CD4-positive, CD25-positive, alpha-beta regulatory T cell (primary cell): ENCODE measurements at regions not wholly inside any gene's neighbourhood (a gene's known extent, or its start where the extent isn't known, plus 50 kb on each side); places are given as distances from the start of the nearest gene placed in this dataset.
A peak's percentile ranks its signal among the peaks of the same experiment; 100 is the strongest.
"Not testable (repeated sequence)": the region's sequence is repeated elsewhere in the genome, so short reads cannot be mapped to it uniquely, and the experiment has no call there.

ENCODE experiments used
- ATAC-seq, 2 donors: fragments of 150-1000 bp; cut with Tn5 transposase; one replicate each; pipeline ENCODE4 v1.10.0; 2021; ENCODE audit warnings: low read depth in 2 of 2, moderate number of reproducible peaks in 2 of 2, moderate library complexity in 1 of 2
- DNase-seq, 3 donors: peaks; one replicate each; pipeline versions ENCODE4 v3.0.0 to v3.0.0-alpha.2; 2012 to 2022; ENCODE audit warnings: mixed read lengths in 1 of 3
- H3K27ac ChIP-seq: one replicate; pipeline ENCODE4 v1.7.0; 2013; ENCODE audit warnings: mild to moderate bottlenecking, low read length; ENCODE audit not compliant: insufficient read depth, poor library complexity, severe bottlenecking
- H3K27me3 ChIP-seq: one replicate; pipeline ENCODE4 v1.7.0; 2013; ENCODE audit warnings: low read length; ENCODE audit not compliant: control insufficient read depth, insufficient read depth
- H3K36me3 ChIP-seq: one replicate; pipeline ENCODE4 v1.7.0; 2013; ENCODE audit warnings: mild to moderate bottlenecking, low read length, moderate library complexity; ENCODE audit not compliant: control insufficient read depth, insufficient read depth
- H3K4me1 ChIP-seq: 2 replicates; pipeline ENCODE4 v1.7.0; 2013; ENCODE audit warnings: mild to moderate bottlenecking, low read length; ENCODE audit not compliant: insufficient read depth, control insufficient read depth, poor library complexity, severe bottlenecking
- H3K4me3 ChIP-seq: one replicate; pipeline ENCODE4 v1.7.0; 2013; ENCODE audit warnings: low read depth, mild to moderate bottlenecking, low read length, moderate library complexity
- H3K9me3 ChIP-seq, 2 experiments: 1 replicate in 1 of 2; 2 replicates in 1 of 2; pipeline ENCODE4 v1.7.0; 2013; ENCODE audit warnings: low read length in 2 of 2, mild to moderate bottlenecking in 1 of 2, moderate library complexity in 1 of 2; ENCODE audit not compliant: control insufficient read depth in 2 of 2
- H3K27ac Mint-ChIP-seq, 3 donors: one replicate each; pipeline ENCODE4 v1.8.0; 2020 to 2022; ENCODE audit warnings: mild to moderate bottlenecking in 3 of 3, mixed read lengths in 3 of 3, moderate library complexity in 2 of 3
- H3K27me3 Mint-ChIP-seq: one replicate; pipeline ENCODE4 v1.8.0; 2022; ENCODE audit warnings: mild to moderate bottlenecking, mixed read lengths
- H3K36me3 Mint-ChIP-seq: one replicate; pipeline ENCODE4 v1.8.0; 2020; ENCODE audit warnings: mixed read lengths
- H3K4me1 Mint-ChIP-seq, 4 donors: one replicate each; pipeline ENCODE4 v1.8.0; 2020 to 2022; ENCODE audit warnings: mixed read lengths in 4 of 4, mild to moderate bottlenecking in 1 of 4
- H3K4me3 Mint-ChIP-seq, 4 donors: one replicate each; pipeline ENCODE4 v1.8.0; 2020 to 2022; ENCODE audit warnings: mild to moderate bottlenecking in 4 of 4, mixed read lengths in 4 of 4, moderate library complexity in 3 of 4
- H3K9me3 Mint-ChIP-seq, 7 donors: one replicate each; pipeline ENCODE4 v1.8.0; 2020 to 2022; ENCODE audit warnings: mixed read lengths in 7 of 7, mild to moderate bottlenecking in 3 of 7, moderate library complexity in 2 of 7

DNA sequence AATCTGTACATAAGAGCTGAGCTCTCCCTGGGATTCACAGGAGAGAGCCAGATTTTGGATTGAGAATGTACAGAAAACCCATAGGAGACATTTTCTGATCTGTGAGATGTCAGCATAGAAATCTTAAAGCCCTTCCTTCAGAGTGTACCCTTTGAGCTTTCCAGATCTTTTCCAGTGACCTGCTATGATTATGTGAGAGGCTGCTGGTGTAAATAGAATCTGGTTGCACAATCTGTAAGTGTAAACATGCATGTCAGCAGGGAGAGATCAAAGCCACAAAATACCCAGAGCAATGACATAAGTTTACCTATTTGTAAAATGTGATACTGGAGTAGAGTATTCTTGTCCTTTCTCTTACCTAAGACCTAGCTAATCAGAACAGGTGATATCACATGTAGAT, 471.9 kb downstream of the FOXD4L5 start:
- H3K9me3 Mint-ChIP-seq, H3K4me3 Mint-ChIP-seq, H3K4me1 Mint-ChIP-seq, DNase-seq, H3K36me3 ChIP-seq, H3K27me3 Mint-ChIP-seq, H3K36me3 Mint-ChIP-seq, H3K9me3 ChIP-seq, H3K27me3 ChIP-seq, H3K27ac ChIP-seq, ATAC-seq, H3K4me1 ChIP-seq, H3K4me3 ChIP-seq, H3K27ac Mint-ChIP-seq: not testable (repeated sequence)

DNA sequence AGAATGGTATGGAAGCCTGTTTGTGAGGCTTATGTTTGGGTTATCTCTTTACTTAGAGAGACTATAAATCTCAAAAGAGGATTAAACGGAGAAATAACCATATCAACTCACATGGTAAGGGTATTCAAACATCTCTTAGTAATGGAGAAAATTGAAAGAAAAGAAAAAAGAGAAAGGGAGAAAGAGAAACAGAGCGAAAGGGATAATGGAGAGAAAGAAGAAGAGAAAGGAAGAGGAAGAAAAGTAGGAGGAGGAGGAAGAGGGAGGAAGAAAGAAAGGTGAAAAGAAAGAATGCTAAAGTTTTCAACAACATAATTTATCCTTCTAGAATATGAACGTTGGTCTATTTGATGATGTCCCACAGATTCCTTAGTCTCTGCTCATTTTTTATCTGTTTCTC, 506.3 kb downstream of the FOXD4L5 start:
- not testable (repeated sequence) for H3K27ac Mint-ChIP-seq, H3K4me3 Mint-ChIP-seq, H3K27me3 Mint-ChIP-seq, H3K9me3 Mint-ChIP-seq, H3K27me3 ChIP-seq, H3K4me3 ChIP-seq, ATAC-seq, DNase-seq, H3K36me3 Mint-ChIP-seq, H3K4me1 Mint-ChIP-seq, H3K4me1 ChIP-seq, H3K27ac ChIP-seq, H3K9me3 ChIP-seq, H3K36me3 ChIP-seq

GRCh38 chr9:64776269-64776668, 508.7 kb downstream of the FOXD4L5 start:
- not testable (repeated sequence) for H3K4me1 Mint-ChIP-seq

DNA sequence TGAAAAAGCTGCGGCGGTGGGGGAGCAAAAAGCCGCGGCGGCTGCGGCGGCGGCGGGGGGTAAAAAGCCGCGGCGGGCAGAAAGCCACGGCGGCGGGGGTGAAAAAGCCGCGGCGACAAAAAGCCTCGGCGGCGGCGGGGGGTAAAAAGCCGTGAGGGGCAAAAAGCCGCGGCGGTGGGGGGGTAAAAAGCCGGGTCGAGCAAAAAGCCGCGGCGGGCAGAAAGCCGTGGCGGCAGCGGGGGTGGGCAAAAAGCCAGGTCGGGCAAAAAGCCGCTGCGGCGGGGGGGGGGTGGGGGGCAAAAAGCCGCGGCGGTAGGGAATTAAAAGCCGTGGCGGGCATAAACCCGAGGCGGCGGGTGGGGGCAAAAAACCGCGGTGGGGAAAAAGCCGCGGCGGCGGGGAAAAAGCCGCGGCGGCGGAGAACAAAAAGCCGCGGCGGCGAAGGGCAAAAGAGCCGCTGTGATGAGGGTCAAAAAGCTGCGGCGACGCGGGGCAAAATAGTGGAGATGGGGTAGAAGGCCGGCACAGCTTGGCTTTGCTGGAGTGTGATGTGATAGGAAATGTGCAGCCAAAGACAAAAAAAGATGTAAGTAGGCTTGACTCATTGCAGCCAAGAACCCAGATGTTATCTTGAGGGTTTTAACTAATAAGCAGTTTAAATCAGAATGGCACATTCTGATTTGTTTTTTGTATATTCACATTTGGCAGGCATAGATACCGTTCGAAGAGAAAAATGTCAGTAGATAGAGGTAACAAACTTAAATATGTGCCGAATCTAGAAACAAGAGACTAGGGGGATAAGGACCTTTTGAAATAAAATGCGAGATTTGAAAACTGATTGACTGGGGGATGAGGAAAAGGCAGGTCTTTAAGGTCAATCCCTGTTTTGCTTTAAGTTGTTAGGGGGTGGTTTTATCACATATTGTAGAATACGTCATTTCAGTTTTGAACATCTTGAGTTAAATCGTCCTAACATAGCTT, 509.9 kb downstream of the FOXD4L5 start:
- not testable (repeated sequence) for DNase-seq, H3K4me1 ChIP-seq, H3K36me3 Mint-ChIP-seq, H3K27ac ChIP-seq, H3K9me3 ChIP-seq, ATAC-seq, H3K9me3 Mint-ChIP-seq, H3K36me3 ChIP-seq, H3K4me3 ChIP-seq, H3K4me1 Mint-ChIP-seq, H3K27me3 Mint-ChIP-seq, H3K27me3 ChIP-seq, H3K27ac Mint-ChIP-seq
- peak overlapping the region in 1 of 4 donors; percentile 7 for H3K4me3 Mint-ChIP-seq

More at GRCh38 chr9:64776269-64776668, 508.7 kb downstream of the FOXD4L5 start:
- not testable (repeated sequence) for H3K36me3 ChIP-seq, H3K9me3 ChIP-seq, H3K27ac Mint-ChIP-seq, H3K27me3 ChIP-seq, H3K4me3 Mint-ChIP-seq, ATAC-seq, DNase-seq, H3K4me1 ChIP-seq, H3K27me3 Mint-ChIP-seq, H3K27ac ChIP-seq, H3K4me3 ChIP-seq, H3K9me3 Mint-ChIP-seq, H3K36me3 Mint-ChIP-seq

- H3K27me3 ChIP-seq, H3K27ac Mint-ChIP-seq, ATAC-seq, H3K36me3 Mint-ChIP-seq, DNase-seq, H3K4me1 ChIP-seq, H3K27me3 Mint-ChIP-seq, H3K36me3 ChIP-seq, H3K4me3 ChIP-seq, H3K9me3 Mint-ChIP-seq, H3K4me1 Mint-ChIP-seq, H3K27ac ChIP-seq, H3K9me3 ChIP-seq, H3K4me3 Mint-ChIP-seq: not testable (repeated sequence)
These were observed 510.8 kb downstream of the FOXD4L5 start for GRCh38 chr9:64774004-64774812.

DNA sequence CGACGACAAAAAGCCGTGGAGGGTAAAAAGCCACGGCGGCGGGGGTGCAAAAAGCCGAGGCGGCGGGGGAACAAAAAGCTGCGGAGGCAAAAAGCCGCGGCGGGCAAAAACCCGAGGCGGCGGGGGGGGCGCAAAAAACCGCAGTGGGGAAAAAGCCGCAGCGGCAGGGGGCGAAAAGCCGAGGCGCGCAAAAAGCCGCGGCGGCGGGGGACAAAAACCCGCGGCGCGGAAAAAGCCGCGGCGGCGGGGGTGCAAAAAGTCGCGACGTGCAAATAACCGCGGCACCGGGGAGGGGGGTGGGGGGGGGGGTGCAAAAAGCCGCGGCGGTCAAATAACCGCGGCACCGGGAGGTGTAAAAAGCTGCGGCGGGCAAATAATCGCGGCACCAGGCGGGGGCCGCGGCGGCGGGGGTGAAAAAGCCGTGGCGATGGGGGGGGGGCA, 511.5 kb downstream of the FOXD4L5 start:
- no peak overlapping the region for H3K4me3 Mint-ChIP-seq
- no peaks in the 10 kb centered on the region for H3K4me1 ChIP-seq
- H3K27ac Mint-ChIP-seq, result no peak overlapping the region
- H3K4me1 Mint-ChIP-seq, result peaks cover 0 to 5% (median 0%) of the 10 kb centered on the region in 4 donors
- H3K27me3 Mint-ChIP-seq, result peaks cover 6% of the 10 kb centered on the region
- peaks cover 2% of the 10 kb centered on the region for H3K27me3 ChIP-seq
- H3K36me3 ChIP-seq, result no peaks in the 10 kb centered on the region
- no peaks in the 10 kb centered on the region for H3K36me3 Mint-ChIP-seq
- no peak overlapping the region for H3K4me3 ChIP-seq
- ATAC-seq, result no peak
- H3K27ac ChIP-seq, result no peak overlapping the region
- H3K9me3 Mint-ChIP-seq, result peaks cover 0 to 1% (median 0%) of the 10 kb centered on the region in 7 donors
- no peaks in the 10 kb centered on the region for H3K9me3 ChIP-seq
- no peak for DNase-seq

GRCh38 chr9:64772751-64773331, 512.2 kb downstream of the FOXD4L5 start:
- H3K4me3 Mint-ChIP-seq, H3K27ac Mint-ChIP-seq, H3K9me3 Mint-ChIP-seq, H3K27me3 Mint-ChIP-seq, ATAC-seq, H3K36me3 ChIP-seq, H3K4me3 ChIP-seq, H3K27ac ChIP-seq, DNase-seq, H3K9me3 ChIP-seq, H3K4me1 Mint-ChIP-seq, H3K4me1 ChIP-seq, H3K36me3 Mint-ChIP-seq, H3K27me3 ChIP-seq: not testable (repeated sequence)
